ACC112 (cell line): ENCODE measurements at regions not wholly inside any gene's neighbourhood (a gene's known extent, or its start where the extent isn't known, plus 50 kb on each side); places are given as distances from the start of the nearest gene placed in this dataset.
"Not testable (repeated sequence)": the region's sequence is repeated elsewhere in the genome, so short reads cannot be mapped to it uniquely, and the experiment has no call there.

Source experiments
- H2AFZ ChIP-seq: fragments of 200-600 bp; sonication (generic); one replicate; pipeline ENCODE4 v1.6.0; 2017; ENCODE audit warnings: antibody characterized with exemption, low read length; ENCODE audit not compliant: unreplicated experiment
- H3K27ac ChIP-seq: fragments of 200-600 bp; sonication (generic); 2 replicates; pipeline ENCODE4 v1.5.1; 2014; ENCODE audit warnings: low read depth, mild to moderate bottlenecking, antibody characterized with exemption, low read length, moderate library complexity
- H3K27me3 ChIP-seq: fragments of 200-600 bp; sonication (generic); 2 replicates; pipeline ENCODE4 v1.6.1; 2014; ENCODE audit warnings: mild to moderate bottlenecking, antibody characterized with exemption, low read length, moderate library complexity, mixed read lengths; ENCODE audit not compliant: insufficient read depth
- H3K36me3 ChIP-seq: fragments of 200-600 bp; sonication (generic); 2 replicates; pipeline ENCODE4 v1.6.1; 2016; ENCODE audit warnings: mild to moderate bottlenecking, antibody characterized with exemption, low read length, moderate library complexity, mixed read lengths; ENCODE audit not compliant: insufficient read depth
- H3K4me1 ChIP-seq: fragments of 200-600 bp; sonication (generic); one replicate; pipeline ENCODE4 v1.6.1; 2016; ENCODE audit warnings: low read length, mixed read lengths; ENCODE audit not compliant: insufficient read depth, unreplicated experiment, control insufficient read depth
- H3K4me3 ChIP-seq: fragments of 200-600 bp; sonication (generic); 2 replicates; pipeline ENCODE4 v1.5.1; 2014; ENCODE audit warnings: mild to moderate bottlenecking, low read depth, low read length
- H3K79me2 ChIP-seq: fragments of 200-600 bp; sonication (generic); one replicate; pipeline ENCODE4 v1.6.0; 2016; ENCODE audit warnings: low read length; ENCODE audit not compliant: control insufficient read depth, unreplicated experiment, insufficient read depth

- H3K27me3 ChIP-seq: peaks cover 24% of the 10 kb centered on the region
- H2AFZ ChIP-seq, H3K4me3 ChIP-seq, H3K27ac ChIP-seq, H3K36me3 ChIP-seq, H3K4me1 ChIP-seq, H3K79me2 ChIP-seq: not testable (repeated sequence)
Observed at GRCh38 chr9:85792057-85792456, 50.3 kb upstream of the AGTPBP1 start.

GRCh38 chr9:85802978-85803695, 61.4 kb upstream of the AGTPBP1 start:
- not testable (repeated sequence) for H3K27me3 ChIP-seq, H3K4me3 ChIP-seq, H3K36me3 ChIP-seq, H3K79me2 ChIP-seq, H3K4me1 ChIP-seq, H2AFZ ChIP-seq, H3K27ac ChIP-seq

- H3K79me2 ChIP-seq, H3K36me3 ChIP-seq, H2AFZ ChIP-seq, H3K4me1 ChIP-seq, H3K27me3 ChIP-seq, H3K27ac ChIP-seq: not testable (repeated sequence)
- peak overlapping the region; percentile 90 for H3K4me3 ChIP-seq
Observed at GRCh38 chr9:85804847-85805133, 63.0 kb upstream of the AGTPBP1 start.

- not testable (repeated sequence) for H3K27me3 ChIP-seq, H3K27ac ChIP-seq, H3K4me1 ChIP-seq, H3K79me2 ChIP-seq, H3K36me3 ChIP-seq
- peak overlapping the region; percentile 89 for H2AFZ ChIP-seq
- peak overlapping the region; percentile 90 for H3K4me3 ChIP-seq
Observed at GRCh38 chr9:85805134-85806005, 63.6 kb upstream of the AGTPBP1 start.

- H3K79me2 ChIP-seq, H3K4me3 ChIP-seq, H3K27ac ChIP-seq, H3K27me3 ChIP-seq, H2AFZ ChIP-seq, H3K36me3 ChIP-seq, H3K4me1 ChIP-seq: not testable (repeated sequence)
Observed at GRCh38 chr9:85808329-85808728, 66.6 kb upstream of the AGTPBP1 start.

GRCh38 chr9:85813388-85813787, 71.6 kb upstream of the AGTPBP1 start:
- H3K36me3 ChIP-seq, H3K4me1 ChIP-seq, H3K27me3 ChIP-seq, H3K79me2 ChIP-seq, H3K4me3 ChIP-seq, H2AFZ ChIP-seq, H3K27ac ChIP-seq: not testable (repeated sequence)

- not testable (repeated sequence) for H3K27me3 ChIP-seq, H3K4me1 ChIP-seq, H3K79me2 ChIP-seq, H2AFZ ChIP-seq, H3K4me3 ChIP-seq, H3K27ac ChIP-seq, H3K36me3 ChIP-seq
Observed at GRCh38 chr9:85814800-85815199, 73.0 kb upstream of the AGTPBP1 start.

GRCh38 chr9:85818971-85819370, 77.2 kb upstream of the AGTPBP1 start:
- not testable (repeated sequence) for H3K27me3 ChIP-seq, H3K4me3 ChIP-seq, H2AFZ ChIP-seq, H3K4me1 ChIP-seq, H3K79me2 ChIP-seq, H3K36me3 ChIP-seq, H3K27ac ChIP-seq

- H3K4me1 ChIP-seq, H3K36me3 ChIP-seq, H3K27me3 ChIP-seq, H2AFZ ChIP-seq, H3K4me3 ChIP-seq, H3K79me2 ChIP-seq, H3K27ac ChIP-seq: not testable (repeated sequence)
Observed at GRCh38 chr9:85820598-85820997, 78.8 kb upstream of the AGTPBP1 start.

- not testable (repeated sequence) for H3K4me1 ChIP-seq, H3K4me3 ChIP-seq, H3K27ac ChIP-seq, H2AFZ ChIP-seq, H3K27me3 ChIP-seq, H3K79me2 ChIP-seq, H3K36me3 ChIP-seq
Observed at GRCh38 chr9:85824949-85825348, 83.2 kb upstream of the AGTPBP1 start.

GRCh38 chr9:85834591-85834990, 92.8 kb upstream of the AGTPBP1 start:
- not testable (repeated sequence) for H3K4me3 ChIP-seq, H3K27ac ChIP-seq, H3K36me3 ChIP-seq, H3K79me2 ChIP-seq, H2AFZ ChIP-seq, H3K27me3 ChIP-seq, H3K4me1 ChIP-seq
